ENCODE measurements at regions not wholly inside any gene's neighbourhood (a gene's known extent, or its start where the extent isn't known, plus 50 kb on each side); places are given as distances from the start of the nearest gene placed in this dataset.

GRCh38 chr4:111540671-111541070, 604.6 kb upstream of the FAM241A start:
- H3K27ac ChIP-seq (ENCODE audit: low read length) = no peak overlapping the region
- DNase-seq = no peak
- H3K9me3 ChIP-seq (replicated peaks; ENCODE audit: control insufficient read depth, low read depth, low read length) = no peaks in the 10 kb centered on the region
- H3K4me3 ChIP-seq (ENCODE audit: low read length) = no peak overlapping the region
- H3K4me1 ChIP-seq (ENCODE audit: control insufficient read depth, insufficient read depth, low read length) = no peaks in the 10 kb centered on the region
- H3K36me3 ChIP-seq (ENCODE audit: control insufficient read depth, insufficient read depth, low read length) = no peaks in the 10 kb centered on the region
- no peaks in the 10 kb centered on the region for H3K27me3 ChIP-seq (ENCODE audit: control insufficient read depth, insufficient read depth, low read length)

DNA sequence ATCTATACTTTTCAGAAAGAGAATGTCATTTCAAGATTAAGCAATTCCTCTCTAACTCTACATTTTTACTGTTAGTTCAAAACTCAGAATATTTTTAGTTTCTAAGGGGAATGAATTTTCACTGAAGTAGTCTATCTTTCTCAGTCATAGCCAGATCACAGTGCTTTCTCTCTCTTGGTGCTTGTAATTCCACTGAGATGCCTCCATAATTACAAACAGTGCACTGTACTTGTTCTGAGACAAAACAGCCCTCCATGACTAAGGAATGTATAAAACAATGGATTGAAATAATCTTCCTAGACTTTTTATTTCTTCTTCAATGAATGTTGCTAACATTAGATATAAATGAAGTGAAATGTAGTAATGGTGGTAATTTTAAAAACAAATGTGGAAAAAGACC, 603.2 kb upstream of the FAM241A start:
- Histone ChIP-seq H3K4me3 (ENCODE audit: low read length) (no peak overlapping the region), H3K27ac (ENCODE audit: low read length) (no peak overlapping the region), H3K4me1 (ENCODE audit: control insufficient read depth, insufficient read depth, low read length) (no peaks in the 10 kb centered on the region), H3K9me3 (replicated peaks; ENCODE audit: control insufficient read depth, low read depth, low read length) (no peaks in the 10 kb centered on the region), H3K36me3 (ENCODE audit: control insufficient read depth, insufficient read depth, low read length) (no peaks in the 10 kb centered on the region), H3K27me3 (ENCODE audit: control insufficient read depth, insufficient read depth, low read length) (no peaks in the 10 kb centered on the region)
- no peak for DNase-seq

DNA sequence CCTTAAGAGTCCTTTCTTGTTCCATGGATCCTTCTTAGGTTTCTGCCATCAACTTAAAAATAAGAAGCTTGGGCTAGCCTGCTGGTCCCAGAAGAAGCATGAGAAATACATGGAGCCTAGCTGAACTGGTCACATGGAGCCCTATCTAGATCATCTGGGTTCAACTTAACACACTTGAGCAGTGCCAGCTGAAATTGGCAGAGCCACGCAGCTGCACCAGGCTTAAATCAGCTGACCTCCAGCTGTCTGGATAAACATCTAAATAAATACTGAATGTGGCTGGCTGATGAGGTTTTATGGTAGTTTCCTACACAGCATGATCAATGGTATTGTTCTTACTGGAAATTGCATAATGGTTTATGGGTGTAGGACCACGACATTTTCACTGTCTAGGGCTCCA, 598.4 kb upstream of the FAM241A start:
- Histone ChIP-seq H3K9me3 (replicated peaks; ENCODE audit: control insufficient read depth, low read depth, low read length) (no peaks in the 10 kb centered on the region), H3K4me1 (ENCODE audit: control insufficient read depth, insufficient read depth, low read length) (no peaks in the 10 kb centered on the region), H3K36me3 (ENCODE audit: control insufficient read depth, insufficient read depth, low read length) (no peaks in the 10 kb centered on the region), H3K27me3 (ENCODE audit: control insufficient read depth, insufficient read depth, low read length) (no peaks in the 10 kb centered on the region), H3K27ac (ENCODE audit: low read length) (no peak overlapping the region), H3K4me3 (ENCODE audit: low read length) (no peak overlapping the region)
- peak; percentile 26 for DNase-seq
- 67% methylated on average over 1 of the region's 2 CpGs for WGBS (ENCODE audit: insufficient coverage)

DNA sequence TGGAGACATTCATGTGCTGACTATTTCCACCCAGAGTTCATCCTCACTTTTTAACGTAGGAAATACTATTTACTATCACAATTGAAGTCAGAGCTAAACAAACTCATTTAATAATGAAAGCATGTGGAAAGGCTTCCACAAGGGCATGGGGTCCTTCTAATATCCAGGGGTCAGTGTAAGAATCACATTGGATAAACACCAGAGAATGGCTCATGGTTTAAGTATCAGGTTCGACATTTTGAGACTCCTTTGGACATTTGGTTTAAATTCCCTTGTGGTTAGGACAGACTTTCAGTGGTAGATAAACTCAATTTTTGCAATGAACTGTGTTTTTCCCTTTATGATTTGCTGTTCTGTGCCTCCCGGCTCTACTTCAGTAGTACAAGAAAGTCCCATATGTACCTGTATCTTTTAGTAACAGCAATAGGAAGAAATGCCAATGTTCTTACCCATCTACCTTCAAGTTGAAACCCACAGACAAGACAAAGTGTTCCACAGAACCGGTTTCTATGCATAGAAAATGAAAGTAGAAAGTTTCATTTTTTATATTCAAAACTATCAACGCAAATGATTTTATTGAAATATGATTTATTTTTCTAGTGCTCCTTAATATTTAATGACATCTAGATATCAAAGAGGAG, 589.0 kb upstream of the FAM241A start:
- no peaks in the 10 kb centered on the region for H3K9me3 ChIP-seq (replicated peaks; ENCODE audit: control insufficient read depth, low read depth, low read length)
- DNase-seq = no peak
- WGBS (ENCODE audit: insufficient coverage) = 67% methylated on average over 1 of the region's 5 CpGs

GRCh38 chr4:111556851-111557250, 588.4 kb upstream of the FAM241A start:
- DNase-seq = no peak
- no peaks in the 10 kb centered on the region for H3K27me3 ChIP-seq (ENCODE audit: control insufficient read depth, insufficient read depth, low read length)
- WGBS (ENCODE audit: insufficient coverage) = no CpG with 5 or more reads among the region's 1 CpG
- no peaks in the 10 kb centered on the region for H3K4me1 ChIP-seq (ENCODE audit: control insufficient read depth, insufficient read depth, low read length)
- no peaks in the 10 kb centered on the region for H3K9me3 ChIP-seq (replicated peaks; ENCODE audit: control insufficient read depth, low read depth, low read length)
- H3K36me3 ChIP-seq (ENCODE audit: control insufficient read depth, insufficient read depth, low read length) = no peaks in the 10 kb centered on the region
- no peak overlapping the region for H3K4me3 ChIP-seq (ENCODE audit: low read length)
- no peak overlapping the region for H3K27ac ChIP-seq (ENCODE audit: low read length)

More for the DNA sequence above, 589.0 kb upstream of the FAM241A start:
- no peak overlapping the region for H3K4me3 ChIP-seq (ENCODE audit: low read length)
- H3K27ac ChIP-seq (ENCODE audit: low read length) = no peak overlapping the region
- no peaks in the 10 kb centered on the region for H3K36me3 ChIP-seq (ENCODE audit: control insufficient read depth, insufficient read depth, low read length)
- H3K27me3 ChIP-seq (ENCODE audit: control insufficient read depth, insufficient read depth, low read length) = no peaks in the 10 kb centered on the region
- H3K4me1 ChIP-seq (ENCODE audit: control insufficient read depth, insufficient read depth, low read length) = no peaks in the 10 kb centered on the region

DNA sequence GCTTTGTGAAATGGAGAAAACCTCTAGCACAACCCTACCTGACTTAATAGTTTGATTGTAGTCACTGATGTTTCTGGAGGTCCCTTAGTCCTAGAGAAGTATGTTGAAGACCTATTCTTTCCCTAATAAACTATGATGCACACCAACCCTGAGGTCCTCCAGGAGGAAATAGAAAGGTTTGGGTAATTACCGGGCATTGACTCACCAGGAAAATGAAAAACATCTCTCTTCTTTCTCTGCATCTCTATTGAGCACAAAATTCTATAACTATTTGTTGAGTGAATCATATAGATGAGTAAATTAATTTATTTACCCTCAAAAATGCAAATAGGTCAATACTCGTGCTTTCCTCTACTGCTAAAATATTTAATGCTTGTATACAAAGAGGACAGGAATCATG, 582.4 kb upstream of the FAM241A start:
- no peaks in the 10 kb centered on the region for H3K4me1 ChIP-seq (ENCODE audit: control insufficient read depth, insufficient read depth, low read length)
- DNase-seq = no peak
- H3K27me3 ChIP-seq (ENCODE audit: control insufficient read depth, insufficient read depth, low read length) = no peaks in the 10 kb centered on the region
- WGBS (ENCODE audit: insufficient coverage) = no CpG with 5 or more reads among the region's 2 CpGs
- no peak overlapping the region for H3K27ac ChIP-seq (ENCODE audit: low read length)
- no peaks in the 10 kb centered on the region for H3K36me3 ChIP-seq (ENCODE audit: control insufficient read depth, insufficient read depth, low read length)
- no peak overlapping the region for H3K4me3 ChIP-seq (ENCODE audit: low read length)
- peaks cover 3% of the 10 kb centered on the region for H3K9me3 ChIP-seq (replicated peaks; ENCODE audit: control insufficient read depth, low read depth, low read length)

GRCh38 chr4:111572470-111572869, 572.8 kb upstream of the FAM241A start:
- Histone ChIP-seq H3K36me3 (ENCODE audit: control insufficient read depth, insufficient read depth, low read length) (no peaks in the 10 kb centered on the region), H3K4me3 (ENCODE audit: low read length) (no peak overlapping the region), H3K27me3 (ENCODE audit: control insufficient read depth, insufficient read depth, low read length) (no peaks in the 10 kb centered on the region), H3K9me3 (replicated peaks; ENCODE audit: control insufficient read depth, low read depth, low read length) (no peaks in the 10 kb centered on the region), H3K4me1 (ENCODE audit: control insufficient read depth, insufficient read depth, low read length) (no peaks in the 10 kb centered on the region), H3K27ac (ENCODE audit: low read length) (no peak overlapping the region)
- WGBS (ENCODE audit: insufficient coverage) = no CpG with 5 or more reads among the region's 1 CpG
- DNase-seq = no peak

DNA sequence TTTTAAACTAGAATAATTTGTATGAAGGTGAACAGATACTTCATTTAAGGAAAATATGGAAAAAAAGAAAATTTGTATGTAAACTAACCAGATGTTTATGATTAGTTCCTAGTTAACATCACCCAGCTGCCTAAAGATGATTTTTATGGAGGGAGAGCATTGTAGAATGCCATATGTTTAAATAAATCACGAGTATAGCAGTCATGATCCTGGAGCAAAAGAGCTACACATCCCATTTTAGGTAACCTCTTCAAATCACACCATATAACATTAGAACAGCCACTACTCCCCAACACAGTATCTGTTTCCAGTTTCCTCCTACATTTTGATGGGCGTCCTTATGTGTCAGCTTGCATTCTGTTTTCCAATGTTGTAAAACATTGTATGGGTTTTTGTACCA, 571.9 kb upstream of the FAM241A start:
- Histone ChIP-seq H3K9me3 (replicated peaks; ENCODE audit: control insufficient read depth, low read depth, low read length) (no peaks in the 10 kb centered on the region), H3K36me3 (ENCODE audit: control insufficient read depth, insufficient read depth, low read length) (no peaks in the 10 kb centered on the region), H3K4me3 (ENCODE audit: low read length) (no peak overlapping the region), H3K27ac (ENCODE audit: low read length) (no peak overlapping the region), H3K4me1 (ENCODE audit: control insufficient read depth, insufficient read depth, low read length) (no peaks in the 10 kb centered on the region), H3K27me3 (ENCODE audit: control insufficient read depth, insufficient read depth, low read length) (no peaks in the 10 kb centered on the region)
- no CpG with 5 or more reads among the region's 2 CpGs for WGBS (ENCODE audit: insufficient coverage)
- DNase-seq = no peak

GRCh38 chr4:111579767-111580166, 565.5 kb upstream of the FAM241A start:
- Histone ChIP-seq H3K36me3 (ENCODE audit: control insufficient read depth, insufficient read depth, low read length) (no peaks in the 10 kb centered on the region), H3K4me3 (ENCODE audit: low read length) (no peak overlapping the region), H3K27ac (ENCODE audit: low read length) (no peak overlapping the region), H3K4me1 (ENCODE audit: control insufficient read depth, insufficient read depth, low read length) (no peaks in the 10 kb centered on the region), H3K27me3 (ENCODE audit: control insufficient read depth, insufficient read depth, low read length) (no peaks in the 10 kb centered on the region), H3K9me3 (replicated peaks; ENCODE audit: control insufficient read depth, low read depth, low read length) (peaks cover 3% of the 10 kb centered on the region)
- no peak for DNase-seq

GRCh38 chr4:111595456-111595855, 549.8 kb upstream of the FAM241A start:
- Histone ChIP-seq H3K9me3 (replicated peaks; ENCODE audit: control insufficient read depth, low read depth, low read length) (no peaks in the 10 kb centered on the region), H3K36me3 (ENCODE audit: control insufficient read depth, insufficient read depth, low read length) (no peaks in the 10 kb centered on the region), H3K4me1 (ENCODE audit: control insufficient read depth, insufficient read depth, low read length) (no peaks in the 10 kb centered on the region), H3K27me3 (ENCODE audit: control insufficient read depth, insufficient read depth, low read length) (no peaks in the 10 kb centered on the region), H3K4me3 (ENCODE audit: low read length) (no peak overlapping the region), H3K27ac (ENCODE audit: low read length) (no peak overlapping the region)
- DNase-seq = no peak
- 75% methylated on average over 2 of the region's 3 CpGs for WGBS (ENCODE audit: insufficient coverage)

GRCh38 chr4:111596491-111596890, 548.8 kb upstream of the FAM241A start:
- Histone ChIP-seq H3K9me3 (replicated peaks; ENCODE audit: control insufficient read depth, low read depth, low read length) (no peaks in the 10 kb centered on the region), H3K4me1 (ENCODE audit: control insufficient read depth, insufficient read depth, low read length) (no peaks in the 10 kb centered on the region), H3K4me3 (ENCODE audit: low read length) (no peak overlapping the region), H3K27ac (ENCODE audit: low read length) (no peak overlapping the region), H3K36me3 (ENCODE audit: control insufficient read depth, insufficient read depth, low read length) (no peaks in the 10 kb centered on the region), H3K27me3 (ENCODE audit: control insufficient read depth, insufficient read depth, low read length) (no peaks in the 10 kb centered on the region)
- WGBS (ENCODE audit: insufficient coverage) = no CpG with 5 or more reads among the region's 4 CpGs
- no peak for DNase-seq
